Muscle layer of duodenum (tissue), 2 donors: ENCODE measurements at regions not wholly inside any gene's neighbourhood (a gene's known extent, or its start where the extent isn't known, plus 50 kb on each side); places are given as distances from the start of the nearest gene placed in this dataset.

Source experiments
- H3K27ac ChIP-seq: one replicate; pipeline ENCODE4 v1.7.0; 2013; ENCODE audit warnings: mild to moderate bottlenecking, low read length
- H3K27me3 ChIP-seq: one replicate; pipeline ENCODE4 v1.7.0; 2013; ENCODE audit warnings: low read depth, mild to moderate bottlenecking, control low read depth, low read length
- H3K36me3 ChIP-seq, 2 donors: one replicate each; pipeline ENCODE4 v1.7.0; 2013; ENCODE audit warnings: low read length in 2 of 2, control low read depth in 1 of 2, mild to moderate bottlenecking in 1 of 2; ENCODE audit not compliant: insufficient read depth in 2 of 2, control insufficient read depth in 1 of 2
- H3K4me1 ChIP-seq, 2 donors: one replicate each; pipeline ENCODE4 v1.7.0; 2013; ENCODE audit warnings: low read length in 2 of 2, mild to moderate bottlenecking in 2 of 2, control low read depth in 1 of 2, moderate library complexity in 1 of 2; ENCODE audit not compliant: insufficient read depth in 2 of 2, control insufficient read depth in 1 of 2
- H3K4me3 ChIP-seq, 2 donors: one replicate each; pipeline ENCODE4 v1.7.0; 2013; ENCODE audit warnings: low read length in 2 of 2, low read depth in 1 of 2, mild to moderate bottlenecking in 1 of 2
- H3K9me3 ChIP-seq, 2 donors: one replicate each; pipeline ENCODE4 v1.7.0; 2013; ENCODE audit warnings: low read length in 2 of 2, control low read depth in 1 of 2, mild to moderate bottlenecking in 1 of 2; ENCODE audit not compliant: control insufficient read depth in 1 of 2
- donor health status: healthy.

DNA sequence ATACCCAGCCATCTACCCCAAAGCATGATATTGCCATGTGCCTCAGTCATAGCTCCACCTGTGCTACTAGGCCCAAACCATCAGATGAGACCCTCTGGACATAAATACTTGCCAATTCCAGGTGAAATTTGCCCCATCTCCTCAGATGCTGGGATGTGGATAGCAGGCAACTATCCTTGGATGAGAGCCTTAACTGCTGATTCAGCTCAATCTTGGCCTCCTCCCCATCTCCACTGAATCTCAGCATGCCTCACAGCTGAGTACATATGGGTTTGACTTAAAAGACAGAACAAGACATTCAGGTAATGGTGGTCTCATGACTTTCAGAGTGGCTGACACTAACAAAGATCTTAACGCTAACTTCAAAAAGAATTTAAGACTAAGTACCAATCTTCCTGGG is 50.8 kb upstream of the KLHL13 start:
- H3K27ac ChIP-seq = no peak overlapping the region
- no peaks in the 10 kb centered on the region for H3K36me3 ChIP-seq
- no peaks in the 10 kb centered on the region for H3K4me1 ChIP-seq
- H3K9me3 ChIP-seq = no peaks in the 10 kb centered on the region
- H3K27me3 ChIP-seq = no peaks in the 10 kb centered on the region
- no peak overlapping the region for H3K4me3 ChIP-seq

DNA sequence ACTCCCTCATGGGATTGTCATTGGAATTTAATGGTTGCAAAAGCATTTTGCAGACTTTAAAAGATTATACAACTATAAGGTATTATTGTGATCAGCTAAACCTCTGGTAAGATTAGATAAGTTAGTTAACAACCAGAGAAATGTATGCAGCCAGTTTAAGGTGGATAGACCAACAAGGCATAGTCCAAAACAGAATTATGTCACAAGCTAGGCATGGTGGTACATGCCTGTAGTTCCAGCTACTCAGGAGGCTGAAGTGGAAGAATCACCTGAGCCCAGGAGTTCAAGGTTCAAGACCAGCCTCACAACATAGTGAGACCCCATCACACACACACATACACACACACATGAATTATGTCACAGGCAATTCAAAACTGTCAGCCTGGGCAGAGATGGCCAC is 54.7 kb upstream of the KLHL13 start:
- Histone ChIP-seq H3K36me3 (no peaks in the 10 kb centered on the region), H3K4me1 (peaks cover 0 to 4% of the 10 kb centered on the region in 2 donors), H3K4me3 (no peak overlapping the region), H3K9me3 (no peaks in the 10 kb centered on the region), H3K27me3 (no peaks in the 10 kb centered on the region), H3K27ac (no peak overlapping the region)

DNA sequence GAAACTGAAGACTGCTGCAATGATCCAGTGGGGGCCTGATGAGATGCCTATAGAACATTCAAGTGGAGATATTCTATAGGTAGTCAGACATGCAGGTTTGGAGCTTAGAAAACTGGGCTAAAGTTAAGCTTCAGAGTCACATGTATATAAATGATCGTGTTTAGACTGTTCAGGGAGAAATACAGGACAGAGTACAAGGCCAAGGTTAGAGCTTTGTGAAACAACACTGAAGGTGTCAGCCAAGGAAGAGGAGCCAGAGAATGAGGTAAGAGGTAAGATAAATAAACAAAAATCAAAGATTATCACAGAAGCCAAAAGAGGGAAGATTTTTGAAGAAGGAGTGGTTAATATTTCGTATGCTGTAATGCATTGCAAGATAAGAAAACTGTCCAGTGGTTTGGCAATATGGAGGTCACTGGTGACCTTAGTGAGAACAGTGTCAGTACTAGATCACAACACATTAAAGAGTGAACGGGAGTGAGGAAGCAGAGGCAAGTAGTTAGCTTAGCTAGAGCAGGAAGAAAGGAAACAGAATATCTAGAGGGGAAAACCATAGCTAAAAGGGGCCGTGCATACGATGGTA is 58.0 kb upstream of the KLHL13 start:
- no peak overlapping the region for H3K4me3 ChIP-seq
- H3K36me3 ChIP-seq = no peaks in the 10 kb centered on the region
- H3K4me1 ChIP-seq = peaks cover 0 to 4% of the 10 kb centered on the region in 2 donors
- H3K9me3 ChIP-seq = no peaks in the 10 kb centered on the region
- no peaks in the 10 kb centered on the region for H3K27me3 ChIP-seq
- H3K27ac ChIP-seq = no peak overlapping the region

DNA sequence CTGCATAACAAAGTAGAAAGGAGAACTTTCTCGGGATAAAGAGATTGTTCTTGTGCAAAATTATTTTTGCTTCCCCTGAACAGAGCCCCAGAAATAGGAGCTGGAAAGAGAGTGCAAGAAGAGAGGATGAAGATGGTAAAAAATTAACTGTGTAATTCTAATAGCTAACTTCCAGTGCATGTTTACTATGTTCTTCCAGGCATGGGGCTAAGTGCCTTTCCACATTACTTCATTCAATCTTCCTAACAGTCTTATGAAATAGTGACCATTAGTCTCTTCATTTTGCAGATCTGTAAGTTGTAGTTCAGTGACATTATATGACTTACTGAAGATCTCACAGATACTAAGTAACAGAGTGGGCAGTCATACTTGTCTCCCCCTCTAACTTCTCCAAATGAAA is 61.1 kb upstream of the KLHL13 start:
- Histone ChIP-seq H3K27me3 (no peaks in the 10 kb centered on the region), H3K27ac (no peak overlapping the region), H3K4me1 (peaks cover 0 to 4% of the 10 kb centered on the region in 2 donors), H3K9me3 (no peaks in the 10 kb centered on the region), H3K4me3 (no peak overlapping the region), H3K36me3 (no peaks in the 10 kb centered on the region)

DNA sequence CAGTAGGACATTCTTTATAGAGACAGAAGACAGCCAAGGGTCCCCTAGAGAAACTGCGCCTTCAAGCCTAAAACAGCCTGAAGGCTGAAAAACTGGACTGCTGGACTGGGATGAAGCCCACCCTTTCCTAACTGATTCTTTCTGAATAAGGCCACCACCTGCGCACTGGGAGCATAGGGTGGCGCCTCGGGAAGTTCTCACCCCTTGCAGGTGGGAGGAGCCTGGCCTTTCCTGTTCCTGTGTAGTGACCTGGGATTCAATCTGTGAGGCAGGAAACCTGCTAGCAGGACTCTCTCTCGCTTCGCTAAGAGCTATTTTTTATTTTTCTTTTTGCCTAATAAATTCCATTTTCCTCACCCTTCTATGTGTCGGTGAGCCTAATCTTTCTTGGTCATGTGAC is 61.8 kb upstream of the KLHL13 start:
- Histone ChIP-seq H3K9me3 (no peaks in the 10 kb centered on the region), H3K27ac (no peak overlapping the region), H3K36me3 (no peaks in the 10 kb centered on the region), H3K4me1 (peaks cover 0 to 4% of the 10 kb centered on the region in 2 donors), H3K27me3 (no peaks in the 10 kb centered on the region), H3K4me3 (no peak overlapping the region)

DNA sequence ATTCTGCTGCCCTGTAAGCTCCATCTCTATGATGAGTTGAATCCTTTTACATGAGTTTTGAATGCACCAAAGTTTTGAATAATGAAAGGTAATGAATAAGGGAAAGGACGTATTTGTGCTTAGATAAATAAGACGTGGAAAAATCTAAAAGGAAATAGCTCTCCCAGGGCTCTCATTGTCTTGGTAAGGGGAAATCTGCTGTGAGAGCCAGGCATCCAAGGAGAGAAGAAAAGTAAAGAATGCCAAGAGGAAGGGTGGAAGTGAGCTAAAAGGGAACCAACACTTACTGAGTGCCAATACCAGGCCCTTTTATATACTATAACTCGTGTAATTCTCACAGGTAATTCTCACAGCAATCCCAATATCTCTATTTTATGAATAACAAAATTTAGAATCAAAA is 62.6 kb upstream of the KLHL13 start:
- H3K9me3 ChIP-seq = no peaks in the 10 kb centered on the region
- no peak overlapping the region for H3K4me3 ChIP-seq
- H3K36me3 ChIP-seq = no peaks in the 10 kb centered on the region

DNA sequence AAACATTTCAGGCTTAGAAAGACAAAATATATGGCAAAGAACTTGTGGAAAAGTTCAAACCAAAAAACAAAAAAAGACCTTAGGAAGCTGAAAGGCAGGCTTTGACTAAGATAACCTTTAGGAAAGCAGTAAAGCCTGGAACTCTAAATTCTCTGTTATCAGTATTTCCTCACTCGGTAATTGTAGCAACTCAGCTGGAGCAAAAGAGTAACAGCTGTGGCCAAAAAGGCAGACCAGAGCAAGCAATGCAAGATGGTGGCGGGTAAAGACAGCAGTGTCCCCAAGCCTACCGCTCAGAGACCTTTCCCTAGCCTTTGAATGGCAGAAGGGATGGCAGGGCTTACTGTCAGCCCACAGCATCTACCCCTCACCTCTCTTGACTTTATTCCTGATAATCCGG is 63.1 kb upstream of the KLHL13 start:
- Histone ChIP-seq H3K4me1 (no peaks in the 10 kb centered on the region), H3K4me3 (no peak overlapping the region), H3K9me3 (no peaks in the 10 kb centered on the region), H3K36me3 (no peaks in the 10 kb centered on the region), H3K27me3 (no peaks in the 10 kb centered on the region), H3K27ac (no peak overlapping the region)

More for the DNA sequence above, 62.6 kb upstream of the KLHL13 start:
- Histone ChIP-seq H3K27me3 (no peaks in the 10 kb centered on the region), H3K27ac (no peak overlapping the region), H3K4me1 (peaks cover 0 to 4% of the 10 kb centered on the region in 2 donors)

DNA sequence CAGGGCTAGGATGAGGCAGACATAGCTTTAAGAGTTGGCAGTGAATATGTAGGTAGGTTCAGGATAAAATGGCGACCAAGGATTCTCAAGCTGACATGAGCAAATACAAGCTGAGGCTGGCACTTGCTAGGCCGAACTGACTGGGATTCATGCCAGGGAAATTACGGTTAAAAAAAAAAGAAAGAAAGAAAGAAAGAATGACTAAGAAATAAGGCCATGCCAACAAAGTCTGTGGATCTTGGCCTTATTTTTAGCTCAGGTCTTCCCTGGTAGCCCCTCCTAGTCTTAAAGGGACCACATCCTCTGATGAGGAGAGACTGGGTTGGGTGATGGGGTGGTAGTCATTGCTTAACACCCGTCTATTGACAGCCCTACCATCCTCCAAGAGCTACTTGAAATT is 64.4 kb upstream of the KLHL13 start:
- Histone ChIP-seq H3K9me3 (no peaks in the 10 kb centered on the region), H3K27ac (no peak overlapping the region), H3K4me3 (no peak overlapping the region), H3K4me1 (no peaks in the 10 kb centered on the region), H3K36me3 (no peaks in the 10 kb centered on the region), H3K27me3 (no peaks in the 10 kb centered on the region)

DNA sequence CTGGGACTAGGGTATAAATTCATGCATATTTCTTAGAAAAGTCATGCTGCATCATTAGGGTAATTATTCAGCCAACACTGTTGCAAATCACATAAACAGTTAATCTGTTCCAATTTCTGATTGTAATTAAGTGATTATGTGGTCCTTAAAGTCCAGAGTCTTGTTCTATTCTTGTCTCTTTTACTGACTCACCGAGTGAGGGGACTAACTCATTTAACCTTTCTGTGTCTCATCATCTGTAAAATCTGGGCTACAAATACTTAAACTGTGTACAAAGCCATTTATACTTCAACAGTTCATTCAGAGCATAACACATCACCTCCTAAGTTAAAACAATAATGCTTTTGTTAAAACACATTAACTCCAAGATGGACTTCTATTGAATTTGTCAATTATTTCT is 65.4 kb upstream of the KLHL13 start:
- Histone ChIP-seq H3K36me3 (no peaks in the 10 kb centered on the region), H3K9me3 (no peaks in the 10 kb centered on the region), H3K4me3 (no peak overlapping the region), H3K4me1 (no peaks in the 10 kb centered on the region), H3K27ac (peak overlapping the region; percentile 56), H3K27me3 (no peaks in the 10 kb centered on the region)

DNA sequence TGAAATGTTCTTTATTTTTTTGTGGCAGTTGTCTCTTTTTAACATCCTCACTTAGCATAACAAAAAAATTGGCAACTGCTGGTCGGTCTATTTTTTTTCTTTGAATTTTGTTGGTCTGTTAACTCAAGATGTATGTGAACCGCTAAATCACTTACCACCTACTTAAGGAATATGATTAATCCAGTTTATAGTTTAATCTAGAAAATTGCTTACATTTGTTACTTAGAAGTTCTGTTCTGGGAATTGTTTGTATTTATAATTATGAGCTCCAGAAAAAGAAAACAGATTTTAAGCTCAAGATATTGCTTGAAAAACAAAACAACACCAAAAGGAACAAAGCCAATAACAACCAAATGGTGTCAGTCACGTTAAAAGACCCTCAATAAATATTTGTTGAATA is 66.1 kb upstream of the KLHL13 start:
- H3K27ac ChIP-seq = no peak overlapping the region
- no peak overlapping the region for H3K4me3 ChIP-seq
- H3K4me1 ChIP-seq = no peaks in the 10 kb centered on the region
- H3K36me3 ChIP-seq = no peaks in the 10 kb centered on the region
- H3K9me3 ChIP-seq = no peaks in the 10 kb centered on the region
- H3K27me3 ChIP-seq = no peaks in the 10 kb centered on the region

DNA sequence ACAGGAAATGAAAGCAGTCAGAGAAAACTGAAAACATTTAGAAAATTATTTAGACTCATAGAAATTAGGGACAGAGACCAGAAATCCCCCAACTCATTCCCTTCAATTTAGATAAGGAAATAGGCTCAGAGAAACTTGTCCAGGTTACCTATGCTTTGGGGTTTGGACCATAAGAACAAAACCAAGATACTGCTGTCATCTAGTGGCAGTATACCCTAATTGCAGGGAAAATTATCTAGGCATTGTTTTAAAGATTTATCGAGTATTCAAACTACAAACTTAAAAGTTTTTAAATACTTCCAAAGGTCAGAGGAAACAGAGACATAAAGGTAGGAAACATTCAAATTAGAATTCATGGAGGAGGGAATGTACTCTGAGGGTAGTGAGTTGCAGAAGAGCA is 67.0 kb upstream of the KLHL13 start:
- Histone ChIP-seq H3K4me1 (peaks cover 0 to 2% of the 10 kb centered on the region in 2 donors), H3K27ac (no peak overlapping the region), H3K27me3 (no peaks in the 10 kb centered on the region), H3K4me3 (no peak overlapping the region), H3K9me3 (no peaks in the 10 kb centered on the region), H3K36me3 (no peaks in the 10 kb centered on the region)

DNA sequence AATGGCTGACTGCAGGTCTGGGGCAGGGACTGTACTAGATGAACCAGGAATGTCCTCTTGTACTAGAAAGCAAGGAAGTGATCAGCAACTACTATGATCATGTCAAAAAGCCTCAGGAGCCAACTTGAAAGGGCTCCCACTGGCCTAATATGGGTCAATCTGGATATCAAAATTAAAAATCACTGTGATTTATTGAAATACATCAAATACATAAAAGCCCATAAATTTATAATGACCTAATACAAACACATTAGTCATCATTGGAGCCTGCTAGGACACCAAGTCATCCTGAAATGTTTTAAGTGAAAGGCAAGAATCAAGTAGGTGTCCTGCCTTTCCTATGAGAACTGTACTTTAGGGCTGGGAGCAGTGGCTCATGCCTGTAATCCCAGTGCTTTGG is 70.5 kb upstream of the KLHL13 start:
- Histone ChIP-seq H3K27ac (no peak overlapping the region), H3K9me3 (no peaks in the 10 kb centered on the region), H3K36me3 (no peaks in the 10 kb centered on the region), H3K4me1 (peaks cover 0 to 7% of the 10 kb centered on the region in 2 donors), H3K4me3 (no peak overlapping the region), H3K27me3 (no peaks in the 10 kb centered on the region)
